ENCODE measurements at regions not wholly inside any gene's neighbourhood (a gene's known extent, or its start where the extent isn't known, plus 50 kb on each side); places are given as distances from the start of the nearest gene placed in this dataset.

- Mint-ChIP-seq H3K27ac (no peak overlapping the region), H3K27me3 (no peaks in the 10 kb centered on the region), H3K4me1 (no peaks in the 10 kb centered on the region), H3K9me3 (ENCODE audit: insufficient read depth) (peaks cover 2% of the 10 kb centered on the region), H3K4me3 (no peak overlapping the region)
- no peak overlapping the region for H3K4me2 ChIP-seq (replicated peaks; ENCODE audit: low read depth, low read length, poor library complexity, severe bottlenecking)
- intact Hi-C loops (cut with micrococcal nuclease) = no loop called here
- H3K27ac ChIP-seq (ENCODE audit: low read length in 2 of 2) = no peak overlapping the region
- POLR2A ChIA-PET = no interaction called here
- TF ChIP-seq, protein P1, sequence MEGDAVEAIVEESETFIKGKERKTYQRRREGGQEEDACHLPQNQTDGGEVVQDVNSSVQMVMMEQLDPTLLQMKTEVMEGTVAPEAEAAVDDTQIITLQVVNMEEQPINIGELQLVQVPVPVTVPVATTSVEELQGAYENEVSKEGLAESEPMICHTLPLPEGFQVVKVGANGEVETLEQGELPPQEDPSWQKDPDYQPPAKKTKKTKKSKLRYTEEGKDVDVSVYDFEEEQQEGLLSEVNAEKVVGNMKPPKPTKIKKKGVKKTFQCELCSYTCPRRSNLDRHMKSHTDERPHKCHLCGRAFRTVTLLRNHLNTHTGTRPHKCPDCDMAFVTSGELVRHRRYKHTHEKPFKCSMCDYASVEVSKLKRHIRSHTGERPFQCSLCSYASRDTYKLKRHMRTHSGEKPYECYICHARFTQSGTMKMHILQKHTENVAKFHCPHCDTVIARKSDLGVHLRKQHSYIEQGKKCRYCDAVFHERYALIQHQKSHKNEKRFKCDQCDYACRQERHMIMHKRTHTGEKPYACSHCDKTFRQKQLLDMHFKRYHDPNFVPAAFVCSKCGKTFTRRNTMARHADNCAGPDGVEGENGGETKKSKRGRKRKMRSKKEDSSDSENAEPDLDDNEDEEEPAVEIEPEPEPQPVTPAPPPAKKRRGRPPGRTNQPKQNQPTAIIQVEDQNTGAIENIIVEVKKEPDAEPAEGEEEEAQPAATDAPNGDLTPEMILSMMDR (IDR thresholded peaks at IDR 0.05) = no peak
- TF ChIP-seq EZH2 (IDR thresholded peaks at IDR 0.05; ENCODE audit: borderline replicate concordance, insufficient read depth, low read depth, low read length, poor library complexity, severe bottlenecking) = no peak
- DNase-seq = no peak
- ATAC-seq (ENCODE audit: low read depth) = no peak
- no peaks in the 10 kb centered on the region for H3K79me2 ChIP-seq (ENCODE audit: control insufficient read depth, insufficient read depth, low read length)
- H4K20me1 ChIP-seq (ENCODE audit: control insufficient read depth, insufficient read depth, low read length, poor library complexity, severe bottlenecking) = no peaks in the 10 kb centered on the region
- no peaks in the 10 kb centered on the region for H3K27me3 ChIP-seq (replicated peaks in 1 of 4; ENCODE audit: control extremely low read depth in 1 of 4, control insufficient read depth in 3 of 4, insufficient read depth in 4 of 4, low read length in 3 of 4)
- H3K4me1 ChIP-seq (ENCODE audit: control insufficient read depth in 2 of 2, insufficient read depth in 2 of 2, low read length in 2 of 2) = no peaks in the 10 kb centered on the region
- H3K9ac ChIP-seq (ENCODE audit: low read length) = no peak overlapping the region
- H3K9me3 ChIP-seq (ENCODE audit: control extremely low read depth in 1 of 3, control insufficient read depth in 2 of 3, insufficient read depth in 1 of 3, low read length in 2 of 3) = peaks cover 0 to 40% (median 0%) of the 10 kb centered on the region in 3 donors
- H3K36me3 ChIP-seq (replicated peaks in 1 of 2; ENCODE audit: control extremely low read depth in 1 of 2, control insufficient read depth in 1 of 2, extremely low read depth in 1 of 2, insufficient read depth in 2 of 2, low read length in 1 of 2) = no peaks in the 10 kb centered on the region
- CTCF ChIA-PET = interaction anchor here (0.8 kb wide), 1 partner anchor 9 kb away, joined by 3 read pairs; no protein-coding TSS in a partner anchor
- H3K4me3 ChIP-seq (ENCODE audit: control extremely low read depth in 1 of 5, extremely low read depth in 1 of 5, insufficient read depth in 1 of 5, low read depth in 2 of 5, low read length in 4 of 5) = no peak overlapping the region
- no peak overlapping the region for H2AFZ ChIP-seq (ENCODE audit: insufficient read depth, low read depth, low read length, poor library complexity, severe bottlenecking)
- WGBS (ENCODE audit: insufficient coverage) = 29% methylated on average over 2 of the region's 3 CpGs
Measured at GRCh38 chr5:3303777-3304176, 291.9 kb upstream of the IRX1 start.

GRCh38 chr5:3302228-3302627, 293.4 kb upstream of the IRX1 start:
- peaks cover 0 to 33% (median 0%) of the 10 kb centered on the region in 3 donors for H3K9me3 ChIP-seq (ENCODE audit: control extremely low read depth in 1 of 3, control insufficient read depth in 2 of 3, insufficient read depth in 1 of 3, low read length in 2 of 3)
- H3K36me3 ChIP-seq (replicated peaks in 1 of 2; ENCODE audit: control extremely low read depth in 1 of 2, control insufficient read depth in 1 of 2, extremely low read depth in 1 of 2, insufficient read depth in 2 of 2, low read length in 1 of 2) = no peaks in the 10 kb centered on the region
- no peak overlapping the region for H2AFZ ChIP-seq (ENCODE audit: insufficient read depth, low read depth, low read length, poor library complexity, severe bottlenecking)
- WGBS (ENCODE audit: insufficient coverage) = 17% methylated on average over 1 of the region's 1 CpG
- no peaks in the 10 kb centered on the region for H3K27me3 ChIP-seq (replicated peaks in 1 of 4; ENCODE audit: control extremely low read depth in 1 of 4, control insufficient read depth in 3 of 4, insufficient read depth in 4 of 4, low read length in 3 of 4)
- CTCF ChIA-PET = no interaction called here
- H3K79me2 ChIP-seq (ENCODE audit: control insufficient read depth, insufficient read depth, low read length) = no peaks in the 10 kb centered on the region
- H3K4me3 Mint-ChIP-seq = no peak overlapping the region
- ATAC-seq (ENCODE audit: low read depth) (no peak), DNase-seq (no peak)
- no peak overlapping the region for H3K27ac ChIP-seq (ENCODE audit: low read length in 2 of 2)
- intact Hi-C loops (cut with micrococcal nuclease) = no loop called here
- POLR2A ChIA-PET = no interaction called here
- peaks cover 2% of the 10 kb centered on the region for H3K9me3 Mint-ChIP-seq (ENCODE audit: insufficient read depth)
- no peak overlapping the region for H3K27ac Mint-ChIP-seq
- no peak overlapping the region for H3K4me2 ChIP-seq (replicated peaks; ENCODE audit: low read depth, low read length, poor library complexity, severe bottlenecking)
- H3K4me1 ChIP-seq (ENCODE audit: control insufficient read depth in 2 of 2, insufficient read depth in 2 of 2, low read length in 2 of 2) = no peaks in the 10 kb centered on the region
- H3K4me3 ChIP-seq (ENCODE audit: control extremely low read depth in 1 of 5, extremely low read depth in 1 of 5, insufficient read depth in 1 of 5, low read depth in 2 of 5, low read length in 4 of 5) = no peak overlapping the region
- H4K20me1 ChIP-seq (ENCODE audit: control insufficient read depth, insufficient read depth, low read length, poor library complexity, severe bottlenecking) = no peaks in the 10 kb centered on the region
- TF ChIP-seq, protein P1 (IDR thresholded peaks at IDR 0.05) = no peak
- TF ChIP-seq EZH2 (IDR thresholded peaks at IDR 0.05; ENCODE audit: borderline replicate concordance, insufficient read depth, low read depth, low read length, poor library complexity, severe bottlenecking) = no peak
- H3K27me3 Mint-ChIP-seq = no peaks in the 10 kb centered on the region
- H3K4me1 Mint-ChIP-seq = no peaks in the 10 kb centered on the region
- no peak overlapping the region for H3K9ac ChIP-seq (ENCODE audit: low read length)
